Gastrocnemius medialis (tissue), 4 donors: ENCODE measurements at regions not wholly inside any gene's neighbourhood (a gene's known extent, or its start where the extent isn't known, plus 50 kb on each side); places are given as distances from the start of the nearest gene placed in this dataset.

Experiments
- ATAC-seq, 2 donors: fragments of 150-250 bp; one replicate each; pipeline ENCODE4 v1.9.1; 2016
- DNase-seq, 2 donors: peaks; one replicate each; pipeline ENCODE4 v3.0.0-alpha.2; 2019
- H3K27ac ChIP-seq, 4 donors: fragments of 200-600 bp; sonication (generic); 1 replicate in 1 of 4; 2 replicates in 3 of 4; pipeline ENCODE4 v1.5.1; 2016 to 2018; ENCODE audit warnings: mild to moderate bottlenecking in 2 of 4, moderate library complexity in 1 of 4
- H3K27me3 ChIP-seq, 3 donors: fragments of 200-600 bp; sonication (generic) in 2 of 3; 1 replicate in 1 of 3; 2 replicates in 2 of 3; pipeline versions ENCODE4 v1.5.1 to v1.6.0; 2016 to 2019; ENCODE audit warnings: mild to moderate bottlenecking in 1 of 3, moderate library complexity in 1 of 3
- H3K36me3 ChIP-seq, 2 donors: fragments of 200-600 bp; sonication (generic) in 1 of 2; one replicate each; pipeline ENCODE4 v1.5.1; 2017 to 2018
- H3K4me1 ChIP-seq, 2 donors: fragments of 200-600 bp; sonication (generic) in 1 of 2; one replicate each; pipeline ENCODE4 v1.5.1; 2016 to 2017; ENCODE audit warnings: mild to moderate bottlenecking in 2 of 2
- H3K4me3 ChIP-seq, 4 donors: fragments of 200-600 bp; sonication (generic) in 3 of 4; 1 replicate in 1 of 4; 2 replicates in 3 of 4; pipeline ENCODE4 v1.5.1; 2016 to 2019; ENCODE audit warnings: mild to moderate bottlenecking in 2 of 4
- H3K9me3 ChIP-seq, 3 donors: fragments of 200-600 bp; sonication (generic) in 2 of 3; 1 replicate in 1 of 3; 2 replicates in 2 of 3; pipeline ENCODE4 v1.5.1; 2016 to 2019
- CTCF ChIP-seq, 5 experiments: fragments of 450-650 bp in 3 of 5; fragments of 200-600 bp in 2 of 5; sonication (generic) in 2 of 5; IDR thresholded peaks in 4 of 5; conservative IDR thresholded peaks in 1 of 5; 1 replicate in 4 of 5; 2 replicates in 1 of 5; pipeline ENCODE4 v1.5.1; 2016 to 2019; ENCODE audit warnings: antibody characterized with exemption in 5 of 5, mild to moderate bottlenecking in 3 of 5, moderate library complexity in 3 of 5
- POLR2A ChIP-seq, 2 donors: fragments of 450-650 bp; IDR thresholded peaks; one replicate each; pipeline ENCODE4 v1.6.1; 2017; ENCODE audit warnings: antibody characterized with exemption in 2 of 2, mild to moderate bottlenecking in 2 of 2, moderate library complexity in 2 of 2
- in situ Hi-C, 4 donors: fragments of 200-750 bp; cut with MboI; loops; one replicate each; pipeline versions ENCODE4 v1.15.0 to v1.8.0; 2017; ENCODE audit warnings: low sequenced_read_pairs in 4 of 4
- intact Hi-C: fragments of 100-400 bp; cut with DNase I; formaldehyde crosslinking; loops from one replicate; pipeline ENCODE4 v1.15.1; 2023; ENCODE audit warnings: low total_unique reads

- Histone ChIP-seq H3K36me3 (no peaks in the 10 kb centered on the region), H3K4me3 (no peak overlapping the region), H3K27ac (no peak overlapping the region), H3K27me3 (no peaks in the 10 kb centered on the region), H3K9me3 (no peaks in the 10 kb centered on the region), H3K4me1 (no peaks in the 10 kb centered on the region)
- TF ChIP-seq CTCF (IDR thresholded peaks at IDR 0.05 in 4 of 5, conservative IDR thresholded peaks at IDR 0.05 in 1 of 5) = no peak
- no peak for TF ChIP-seq POLR2A (IDR thresholded peaks at IDR 0.05)
- intact Hi-C loops (no loop called here), in situ Hi-C loops (no loop called here)
- DNase-seq (no peak), ATAC-seq (no peak)
Measured at GRCh38 chr6:154894902-154895301, 100.2 kb upstream of the TIAM2 start.

- no peaks in the 10 kb centered on the region for H3K9me3 ChIP-seq
- H3K27me3 ChIP-seq = no peaks in the 10 kb centered on the region
- intact Hi-C loops (no loop called here), in situ Hi-C loops (no loop called here)
- no peak for DNase-seq
- ATAC-seq = no peak
- no peaks in the 10 kb centered on the region for H3K4me1 ChIP-seq
- TF ChIP-seq CTCF (IDR thresholded peaks at IDR 0.05 in 4 of 5, conservative IDR thresholded peaks at IDR 0.05 in 1 of 5) = no peak
- no peak for TF ChIP-seq POLR2A (IDR thresholded peaks at IDR 0.05)
- no peak overlapping the region for H3K27ac ChIP-seq
- no peaks in the 10 kb centered on the region for H3K36me3 ChIP-seq
- H3K4me3 ChIP-seq = no peak overlapping the region
Measured at GRCh38 chr6:154895841-154896240, 99.3 kb upstream of the TIAM2 start.

GRCh38 chr6:154898821-154899220 is 96.3 kb upstream of the TIAM2 start:
- no peaks in the 10 kb centered on the region for H3K27me3 ChIP-seq
- no peaks in the 10 kb centered on the region for H3K36me3 ChIP-seq
- no peak for DNase-seq
- H3K4me1 ChIP-seq = no peaks in the 10 kb centered on the region
- H3K4me3 ChIP-seq = no peak overlapping the region
- intact Hi-C loops (no loop called here), in situ Hi-C loops (no loop called here)
- no peak for TF ChIP-seq POLR2A (IDR thresholded peaks at IDR 0.05)
- TF ChIP-seq CTCF (IDR thresholded peaks at IDR 0.05 in 4 of 5, conservative IDR thresholded peaks at IDR 0.05 in 1 of 5) = no peak
- no peaks in the 10 kb centered on the region for H3K9me3 ChIP-seq
- no peak overlapping the region for H3K27ac ChIP-seq
- no peak for ATAC-seq

- H3K27me3 ChIP-seq = no peaks in the 10 kb centered on the region
- no peaks in the 10 kb centered on the region for H3K9me3 ChIP-seq
- ATAC-seq (no peak), DNase-seq (no peak)
- in situ Hi-C loops = no loop called here
- TF ChIP-seq CTCF (IDR thresholded peaks at IDR 0.05 in 4 of 5, conservative IDR thresholded peaks at IDR 0.05 in 1 of 5) (no peak), POLR2A (IDR thresholded peaks at IDR 0.05) (no peak)
- H3K27ac ChIP-seq = no peak overlapping the region
- H3K36me3 ChIP-seq = no peaks in the 10 kb centered on the region
- H3K4me1 ChIP-seq = no peaks in the 10 kb centered on the region
- intact Hi-C loops = no loop called here
- no peak overlapping the region for H3K4me3 ChIP-seq
Measured at GRCh38 chr6:154899824-154900463, 95.2 kb upstream of the TIAM2 start.
